SK-N-MC (cell line): ENCODE measurements at regions not wholly inside any gene's neighbourhood (a gene's known extent, or its start where the extent isn't known, plus 50 kb on each side); places are given as distances from the start of the nearest gene placed in this dataset.

ENCODE experiments used
- DNase-seq: peaks from one replicate; pipeline ENCODE4 v3.0.0-alpha.2; 2011; ENCODE audit warnings: low read depth, low spot score
- H3K27ac ChIP-seq: fragments of 200-600 bp; sonication (generic); 2 replicates; pipeline ENCODE4 v1.5.1; 2016; ENCODE audit warnings: mixed run types
- H3K36me3 ChIP-seq: fragments of 200-600 bp; sonication (generic); 2 replicates; pipeline ENCODE4 v1.6.1; 2017; ENCODE audit warnings: antibody characterized with exemption, low read length, mixed read lengths; ENCODE audit not compliant: insufficient read depth
- H3K4me3 ChIP-seq: fragments of 200-600 bp; sonication (generic); 2 replicates; pipeline ENCODE4 v1.5.1; 2016
- H3K9ac ChIP-seq: fragments of 200-600 bp; sonication (generic); 2 replicates; pipeline ENCODE4 v1.8.0; 2017; ENCODE audit warnings: mixed run types, mixed read lengths; ENCODE audit not compliant: insufficient read length
- H3K9me3 ChIP-seq: fragments of 200-600 bp; sonication (generic); 2 replicates; pipeline ENCODE4 v1.6.1; 2017; ENCODE audit warnings: low read depth, mild to moderate bottlenecking, antibody characterized with exemption, low read length, moderate library complexity, mixed read lengths
- EZH2 ChIP-seq: fragments of 200-600 bp; sonication (generic); IDR thresholded peaks from one replicate; pipeline ENCODE4 v1.6.1; 2017; ENCODE audit warnings: antibody characterized with exemption
- FOXP2 ChIP-seq: optimal IDR thresholded peaks from 2 replicates; pipeline ENCODE3; 2011; ENCODE audit warnings: mild to moderate bottlenecking, moderate library complexity; ENCODE audit not compliant: insufficient read depth; ENCODE audit errors: extremely low read length, control extremely low read depth
- POLR2AphosphoS5 ChIP-seq: IDR thresholded peaks from 2 replicates; pipeline ENCODE4 v1.6.1; 2012; ENCODE audit warnings: mild to moderate bottlenecking, low read depth, low read length, borderline replicate concordance

DNA sequence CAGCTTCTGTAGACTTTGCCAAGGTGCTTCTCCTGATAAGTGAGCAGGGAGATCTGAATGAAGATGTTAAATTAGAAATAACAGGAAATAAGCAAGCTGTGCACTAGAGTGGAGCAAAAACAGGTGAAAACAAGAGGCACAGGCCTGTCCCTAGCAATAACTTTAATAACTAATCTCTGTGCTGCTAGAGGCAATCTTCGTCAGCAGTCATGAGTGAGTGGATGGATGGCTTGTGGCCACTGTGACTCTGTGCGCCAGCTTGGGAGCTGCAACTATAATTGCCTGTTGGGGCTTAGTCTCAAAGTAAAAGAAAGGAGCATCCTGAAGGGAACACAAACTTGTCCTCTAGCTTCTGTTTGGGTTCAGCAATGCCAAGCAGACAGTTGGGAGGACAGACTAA lies 240.3 kb downstream of the HHIPL2 start:
- no peak for TF ChIP-seq FOXP2
- TF ChIP-seq POLR2AphosphoS5, result no peak
- TF ChIP-seq EZH2, result no peak
- Histone ChIP-seq H3K9ac (no peak overlapping the region), H3K9me3 (no peaks in the 10 kb centered on the region), H3K36me3 (no peaks in the 10 kb centered on the region), H3K4me3 (no peak overlapping the region), H3K27ac (no peak overlapping the region)
- DNase-seq, result no peak

DNA sequence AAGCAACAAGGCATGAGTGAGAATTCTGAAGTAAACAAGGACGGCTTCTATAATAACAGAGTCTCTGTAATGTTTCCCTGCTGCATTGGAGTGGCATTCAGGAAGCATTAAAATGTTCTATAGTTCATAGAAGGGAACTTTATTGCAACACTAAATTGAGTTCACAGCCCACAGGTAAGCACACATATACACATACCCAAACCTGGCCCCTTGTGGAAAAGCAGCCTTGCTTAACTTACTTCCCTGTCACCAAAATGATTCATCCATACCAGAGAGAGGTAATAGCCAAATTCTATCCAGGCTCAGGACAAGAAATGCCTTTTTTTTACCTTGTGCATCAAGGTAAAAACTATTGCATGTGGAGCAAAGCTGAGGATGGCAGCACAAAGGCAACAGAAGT lies 241.4 kb downstream of the HHIPL2 start:
- no peak overlapping the region for H3K27ac ChIP-seq
- no peak overlapping the region for H3K9ac ChIP-seq
- DNase-seq, result no peak
- TF ChIP-seq FOXP2 (no peak), POLR2AphosphoS5 (no peak), EZH2 (no peak)
- H3K4me3 ChIP-seq, result no peak overlapping the region
- H3K36me3 ChIP-seq, result no peaks in the 10 kb centered on the region
- H3K9me3 ChIP-seq, result no peaks in the 10 kb centered on the region

DNA sequence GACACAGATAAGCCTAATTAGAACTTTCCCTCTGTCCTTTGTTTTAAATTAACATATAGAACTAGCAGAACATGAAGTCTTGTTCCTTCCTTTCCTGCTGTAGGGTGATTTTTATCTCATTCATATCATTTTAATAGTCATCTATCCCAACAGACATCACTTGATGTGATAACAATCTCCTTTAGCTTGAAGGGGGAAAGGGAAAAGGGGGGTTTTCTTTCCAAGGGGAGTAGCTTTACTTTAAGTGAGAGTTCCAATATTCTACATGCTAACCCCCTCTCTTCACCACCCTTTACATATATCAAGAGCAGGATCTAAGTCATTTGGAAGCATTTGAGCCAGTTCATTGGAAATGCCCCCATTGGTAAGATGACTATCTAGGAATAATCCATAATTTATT lies 241.9 kb downstream of the HHIPL2 start:
- H3K9ac ChIP-seq, result no peak overlapping the region
- no peak for DNase-seq
- no peak overlapping the region for H3K4me3 ChIP-seq

GRCh38 chr1:222301652-222302051 lies 246.3 kb downstream of the HHIPL2 start:
- no peak for TF ChIP-seq EZH2
- TF ChIP-seq POLR2AphosphoS5, result no peak
- no peak for TF ChIP-seq FOXP2
- no peak overlapping the region for H3K27ac ChIP-seq
- no peak for DNase-seq

More for the DNA sequence above, 241.9 kb downstream of the HHIPL2 start:
- TF ChIP-seq EZH2 (no peak), FOXP2 (no peak), POLR2AphosphoS5 (no peak)
- H3K9me3 ChIP-seq, result no peaks in the 10 kb centered on the region
- H3K36me3 ChIP-seq, result no peaks in the 10 kb centered on the region
- H3K27ac ChIP-seq, result no peak overlapping the region

GRCh38 chr1:222299524-222299923 lies 248.4 kb downstream of the HHIPL2 start:
- TF ChIP-seq FOXP2, result no peak
- H3K4me3 ChIP-seq, result no peak overlapping the region
- no peak for DNase-seq
- no peaks in the 10 kb centered on the region for H3K9me3 ChIP-seq
- no peak overlapping the region for H3K9ac ChIP-seq
- H3K27ac ChIP-seq, result no peak overlapping the region
- no peaks in the 10 kb centered on the region for H3K36me3 ChIP-seq

More at GRCh38 chr1:222301652-222302051, 246.3 kb downstream of the HHIPL2 start:
- Histone ChIP-seq H3K9ac (no peak overlapping the region), H3K9me3 (no peaks in the 10 kb centered on the region), H3K36me3 (no peaks in the 10 kb centered on the region), H3K4me3 (no peak overlapping the region)

GRCh38 chr1:222290866-222291265 lies 257.0 kb downstream of the HHIPL2 start:
- TF ChIP-seq FOXP2, result no peak
- no peak for TF ChIP-seq EZH2
- TF ChIP-seq POLR2AphosphoS5, result no peak
- DNase-seq, result no peak
- Histone ChIP-seq H3K36me3 (no peaks in the 10 kb centered on the region), H3K4me3 (no peak overlapping the region), H3K27ac (no peak overlapping the region), H3K9me3 (no peaks in the 10 kb centered on the region), H3K9ac (no peak overlapping the region)

DNA sequence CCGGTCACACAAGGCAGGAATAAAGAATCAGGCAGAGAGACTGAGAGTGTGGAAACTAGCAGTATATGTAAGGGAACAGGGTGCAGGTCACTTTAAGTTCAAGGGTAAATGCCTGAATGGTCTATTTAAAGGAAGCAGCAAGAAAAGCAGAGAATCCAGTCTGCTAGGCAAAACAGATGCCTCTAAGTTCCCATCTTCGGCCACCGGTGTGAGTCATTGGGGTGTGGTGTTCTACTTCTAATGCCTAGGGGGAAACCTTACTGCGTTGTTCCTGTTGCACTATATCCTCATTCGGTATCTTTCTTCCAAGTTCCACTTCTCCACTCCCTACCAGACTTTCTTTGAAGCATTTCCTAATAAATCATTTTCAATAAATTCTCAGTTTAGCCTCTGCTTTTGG lies 259.9 kb downstream of the HHIPL2 start:
- TF ChIP-seq FOXP2, result no peak
- TF ChIP-seq POLR2AphosphoS5, result no peak
- H3K36me3 ChIP-seq, result no peaks in the 10 kb centered on the region
- no peak for DNase-seq
- no peaks in the 10 kb centered on the region for H3K9me3 ChIP-seq
- no peak overlapping the region for H3K9ac ChIP-seq
- H3K27ac ChIP-seq, result no peak overlapping the region
- H3K4me3 ChIP-seq, result no peak overlapping the region

DNA sequence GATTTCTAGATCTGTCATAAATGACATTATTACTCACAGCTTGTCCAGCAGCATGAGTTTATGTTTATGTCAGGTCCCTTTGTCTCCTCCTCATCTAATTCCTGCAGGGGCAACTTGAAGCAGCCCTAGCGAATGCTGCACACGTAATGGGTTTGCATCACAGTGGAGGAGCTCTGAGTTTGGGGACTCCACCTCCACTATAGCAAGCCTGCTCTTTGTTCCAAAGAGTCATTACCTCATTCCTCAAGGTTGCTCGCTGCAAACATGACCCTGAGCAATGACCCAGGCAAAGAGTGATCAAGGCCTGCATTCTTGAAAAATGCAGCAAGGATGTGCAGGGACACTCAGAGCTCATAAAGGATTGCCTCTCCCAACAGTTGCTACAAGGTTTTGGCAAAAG lies 261.9 kb downstream of the HHIPL2 start:
- no peak for DNase-seq
- Histone ChIP-seq H3K27ac (no peak overlapping the region), H3K36me3 (no peaks in the 10 kb centered on the region), H3K9ac (no peak overlapping the region), H3K9me3 (no peaks in the 10 kb centered on the region), H3K4me3 (no peak overlapping the region)
- TF ChIP-seq POLR2AphosphoS5 (no peak), EZH2 (no peak), FOXP2 (no peak)

- DNase-seq, result no peak
- no peak overlapping the region for H3K4me3 ChIP-seq
- no peak overlapping the region for H3K27ac ChIP-seq
- H3K36me3 ChIP-seq, result no peaks in the 10 kb centered on the region
- H3K9me3 ChIP-seq, result no peaks in the 10 kb centered on the region
- no peak for TF ChIP-seq EZH2
- TF ChIP-seq POLR2AphosphoS5, result no peak
- TF ChIP-seq FOXP2, result no peak
- no peak overlapping the region for H3K9ac ChIP-seq
Observed at GRCh38 chr1:222285526-222285925, 262.4 kb downstream of the HHIPL2 start.
